ENCODE measurements at regions not wholly inside any gene's neighbourhood (a gene's known extent, or its start where the extent isn't known, plus 50 kb on each side); places are given as distances from the start of the nearest gene placed in this dataset.

GRCh38 chrX:40449956-40450706 is 130.6 kb upstream of the ATP6AP2 start:
- DNase-seq: no peak

GRCh38 chrX:40449396-40449795 is 131.4 kb upstream of the ATP6AP2 start:
- no peak for DNase-seq

- DNase-seq: no peak
Measured at GRCh38 chrX:40448793-40449192, 132.0 kb upstream of the ATP6AP2 start.

- DNase-seq: no peak
Measured at GRCh38 chrX:40446921-40447320, 133.8 kb upstream of the ATP6AP2 start.

- no peak for DNase-seq
Measured at GRCh38 chrX:40445691-40446090, 135.1 kb upstream of the ATP6AP2 start.

GRCh38 chrX:40444798-40445496 is 135.8 kb upstream of the ATP6AP2 start:
- DNase-seq: no peak

GRCh38 chrX:40444133-40444532 is 136.6 kb upstream of the ATP6AP2 start:
- no peak for DNase-seq

GRCh38 chrX:40440866-40441265 is 139.9 kb upstream of the ATP6AP2 start:
- no peak for DNase-seq

- DNase-seq: no peak
Measured at GRCh38 chrX:40439625-40440532, 140.9 kb upstream of the ATP6AP2 start.

- no peak for DNase-seq
Measured at GRCh38 chrX:40437348-40437747, 143.4 kb upstream of the ATP6AP2 start.

- peak; percentile 0 for DNase-seq
Measured at GRCh38 chrX:40434947-40435346, 145.8 kb upstream of the ATP6AP2 start.

GRCh38 chrX:40434443-40434842 is 146.3 kb upstream of the ATP6AP2 start:
- DNase-seq: no peak

GRCh38 chrX:40433160-40433559 is 147.6 kb upstream of the ATP6AP2 start:
- no peak for DNase-seq

- no peak for DNase-seq
Measured at GRCh38 chrX:40424259-40424658, 156.5 kb upstream of the ATP6AP2 start.

GRCh38 chrX:40423299-40423698 is 157.5 kb upstream of the ATP6AP2 start:
- DNase-seq: peak; percentile 0

- DNase-seq: no peak
Measured at GRCh38 chrX:40422021-40422420, 158.7 kb upstream of the ATP6AP2 start.

- DNase-seq: peak; percentile 0
Measured at GRCh38 chrX:40420899-40421729, 159.7 kb upstream of the ATP6AP2 start.

GRCh38 chrX:40418813-40419195 is 162.0 kb upstream of the ATP6AP2 start:
- DNase-seq: no peak

GRCh38 chrX:40418146-40418812 is 162.5 kb upstream of the ATP6AP2 start:
- DNase-seq: no peak

- no peak for DNase-seq
Measured at GRCh38 chrX:40415675-40416074, 165.1 kb upstream of the ATP6AP2 start.

- DNase-seq: no peak
Measured at GRCh38 chrX:40414335-40414734, 166.4 kb upstream of the ATP6AP2 start.
